Kasumi-1 (cell line): ENCODE measurements at regions not wholly inside any gene's neighbourhood (a gene's known extent, or its start where the extent isn't known, plus 50 kb on each side); places are given as distances from the start of the nearest gene placed in this dataset.

Experiments
- DNase-seq, 2 experiments: peaks; one replicate each; lab custom pipeline; 2025; lab: John Stamatoyannopoulos, UW

GRCh38 chr3:158970006-158970405 lies 168.2 kb downstream of the MFSD1 start:
- DNase-seq: no peak

- no peak for DNase-seq
Observed at GRCh38 chr3:158974904-158975303, 173.1 kb downstream of the MFSD1 start.

- DNase-seq: no peak
Observed at GRCh38 chr3:158976966-158977365, 175.1 kb downstream of the MFSD1 start.

GRCh38 chr3:158977497-158977896 lies 175.6 kb downstream of the MFSD1 start:
- no peak for DNase-seq

GRCh38 chr3:158983216-158984099 lies 181.6 kb downstream of the MFSD1 start:
- no peak for DNase-seq

GRCh38 chr3:158991146-158991705 lies 189.4 kb downstream of the MFSD1 start:
- DNase-seq: no peak

GRCh38 chr3:158992463-158992862 lies 190.6 kb downstream of the MFSD1 start:
- no peak for DNase-seq

GRCh38 chr3:158994386-158994785 lies 192.5 kb downstream of the MFSD1 start:
- no peak for DNase-seq

GRCh38 chr3:159001711-159002110 lies 199.9 kb downstream of the MFSD1 start:
- no peak for DNase-seq

GRCh38 chr3:159005137-159005536 lies 203.3 kb downstream of the MFSD1 start:
- DNase-seq: no peak

- no peak for DNase-seq
Observed at GRCh38 chr3:159007331-159007730, 205.5 kb downstream of the MFSD1 start.

GRCh38 chr3:159008401-159008800 lies 206.5 kb downstream of the MFSD1 start:
- no peak for DNase-seq

GRCh38 chr3:159018341-159018740 lies 216.5 kb downstream of the MFSD1 start:
- DNase-seq: no peak

- no peak for DNase-seq
Observed at GRCh38 chr3:159025733-159026132, 223.9 kb downstream of the MFSD1 start.

- no peak for DNase-seq
Observed at GRCh38 chr3:159026510-159026909, 224.7 kb downstream of the MFSD1 start.

GRCh38 chr3:159028706-159029105 lies 226.9 kb downstream of the MFSD1 start:
- no peak for DNase-seq

- DNase-seq: no peak
Observed at GRCh38 chr3:159029306-159030026, 227.6 kb downstream of the MFSD1 start.

- DNase-seq: no peak
Observed at GRCh38 chr3:159030138-159030670, 228.3 kb downstream of the MFSD1 start.

GRCh38 chr3:159030886-159031679 lies 229.2 kb downstream of the MFSD1 start:
- no peak for DNase-seq

GRCh38 chr3:159032311-159032710 lies 230.5 kb downstream of the MFSD1 start:
- no peak for DNase-seq

GRCh38 chr3:159038405-159038804 lies 236.6 kb downstream of the MFSD1 start:
- peak in 1 of 2 experiments; percentile 4 for DNase-seq

- no peak for DNase-seq
Observed at GRCh38 chr3:159039286-159039685, 237.4 kb downstream of the MFSD1 start.
